Left colon (tissue), 2 donors: ENCODE measurements at regions not wholly inside any gene's neighbourhood (a gene's known extent, or its start where the extent isn't known, plus 50 kb on each side); places are given as distances from the start of the nearest gene placed in this dataset.
"Not testable (repeated sequence)": the region's sequence is repeated elsewhere in the genome, so short reads cannot be mapped to it uniquely, and the experiment has no call there.

Experiments
- ATAC-seq: fragments of 200-7000 bp; cut with Tn5 transposase; one replicate; pipeline ENCODE4 v1.9.1; 2020; ENCODE audit warnings: mild to moderate bottlenecking, moderate library complexity
- DNase-seq, 2 donors: peaks; one replicate each; pipeline ENCODE4 v3.0.0-alpha.2; 2020
- intact Hi-C, 2 donors: fragments of 100-400 bp; cut with DNase I in 1 of 2; cut with micrococcal nuclease in 1 of 2; formaldehyde crosslinking; loops; one replicate each; pipeline versions ENCODE4 v1.11.2 to v1.14.0; 2022; cut with DNase I, micrococcal nuclease
- donor health status: DM: no; HTN: no; CAD: no.
- donor health status: DM: yes; HTN: yes; CAD: no.

DNA sequence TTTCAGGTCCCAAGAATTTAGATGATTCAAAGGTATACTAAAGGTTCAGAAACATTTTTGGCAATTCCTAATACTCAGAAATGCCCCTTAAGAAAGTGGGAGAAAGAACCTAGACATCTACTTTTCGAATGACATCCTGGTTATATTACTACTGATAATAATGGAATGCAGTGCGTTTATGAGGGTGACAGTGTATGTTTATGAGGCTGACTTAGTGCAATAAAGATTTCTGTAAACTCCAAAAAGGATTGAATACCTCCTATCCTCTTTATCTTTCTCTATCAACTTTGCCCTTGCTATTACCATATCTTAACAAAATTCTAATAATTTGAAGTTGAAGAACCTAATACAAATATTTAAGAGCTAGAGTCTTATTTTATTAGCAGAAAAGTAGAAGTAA lies 348.9 kb upstream of the EPHA6 start:
- no peak for DNase-seq
- intact Hi-C loops = no loop called here

DNA sequence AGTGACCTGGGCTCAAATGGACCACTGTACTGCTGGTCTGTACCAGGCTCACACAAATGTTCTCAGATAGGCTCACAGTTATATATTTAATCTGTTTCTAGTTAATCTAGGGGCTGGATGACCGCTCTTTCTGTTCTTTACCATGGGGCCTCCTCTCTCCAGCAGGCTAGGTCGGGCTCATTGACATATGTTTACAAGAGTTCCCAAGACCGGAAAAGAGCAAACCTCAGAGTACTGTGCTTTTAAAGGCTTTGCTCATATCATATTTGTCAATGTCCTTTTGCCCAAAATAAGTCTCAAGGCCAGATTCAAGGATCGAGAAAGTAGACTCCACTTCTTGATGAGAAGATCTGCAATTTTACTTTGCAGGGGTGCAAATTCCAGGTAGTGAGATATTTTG lies 348.0 kb upstream of the EPHA6 start:
- no peak for DNase-seq

More for the DNA sequence above, 348.9 kb upstream of the EPHA6 start:
- no peak for ATAC-seq

DNA sequence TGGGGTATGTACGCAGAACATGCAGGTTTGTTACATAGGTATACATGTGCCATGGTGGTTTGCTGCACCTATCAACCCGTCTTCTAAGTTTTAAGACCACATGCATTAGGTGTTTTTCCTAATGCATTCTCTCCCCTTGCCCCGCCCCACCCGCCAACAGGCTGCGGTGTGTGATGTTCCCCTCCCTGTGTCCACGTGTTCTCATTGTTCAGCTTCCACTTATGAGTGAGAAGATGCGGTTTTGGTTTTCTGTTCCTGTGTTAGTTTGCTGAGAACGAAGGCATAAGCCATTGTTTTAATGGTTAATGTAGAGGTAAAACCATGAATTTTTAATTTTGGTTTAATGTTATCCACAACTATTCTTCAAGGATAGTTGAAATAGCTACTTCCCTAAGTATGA lies 346.8 kb upstream of the EPHA6 start:
- no peak for ATAC-seq
- DNase-seq = no peak
- intact Hi-C loops = no loop called here

More for the DNA sequence above, 348.0 kb upstream of the EPHA6 start:
- intact Hi-C loops = no loop called here
- no peak for ATAC-seq

DNA sequence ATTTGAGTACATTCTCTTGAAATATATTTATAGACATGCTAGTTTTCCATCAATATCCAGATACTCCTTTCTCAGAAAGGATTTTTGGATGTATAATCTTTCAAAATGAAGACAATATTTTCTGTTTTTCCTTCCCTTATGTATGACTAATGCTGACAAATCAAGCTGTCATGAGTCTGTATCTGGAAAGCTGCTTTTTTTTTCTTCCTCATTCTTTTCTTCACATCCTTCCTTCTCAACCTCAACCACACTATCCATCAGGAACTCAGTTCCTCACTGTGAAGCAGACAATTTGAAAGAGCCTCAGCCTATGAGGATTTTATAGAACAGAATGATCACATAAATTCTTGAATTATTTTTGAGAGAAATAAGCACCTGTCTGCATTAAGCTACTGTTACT lies 335.9 kb upstream of the EPHA6 start:
- ATAC-seq = no peak
- intact Hi-C loops = no loop called here
- DNase-seq = no peak

DNA sequence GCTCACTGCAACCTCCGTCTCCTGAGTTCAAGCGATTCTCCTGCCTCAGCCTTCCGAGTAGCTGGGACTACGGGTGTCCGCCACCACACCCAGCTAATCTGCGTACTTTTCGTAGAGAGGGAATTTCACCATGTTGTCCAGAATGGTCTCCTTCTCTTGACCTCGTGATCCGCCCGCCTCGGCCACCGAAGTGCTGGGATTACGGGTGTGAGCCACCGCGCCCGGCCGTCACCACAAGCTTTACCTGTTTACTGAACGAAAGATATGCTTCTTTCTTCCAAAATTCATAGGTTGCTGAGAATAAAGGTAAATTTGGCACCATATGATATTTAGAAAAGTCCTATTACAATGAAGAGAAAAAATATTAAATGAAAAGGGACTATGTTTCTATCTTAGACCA lies 333.5 kb upstream of the EPHA6 start:
- ATAC-seq (no peak), DNase-seq (no peak)
- intact Hi-C loops = no loop called here

DNA sequence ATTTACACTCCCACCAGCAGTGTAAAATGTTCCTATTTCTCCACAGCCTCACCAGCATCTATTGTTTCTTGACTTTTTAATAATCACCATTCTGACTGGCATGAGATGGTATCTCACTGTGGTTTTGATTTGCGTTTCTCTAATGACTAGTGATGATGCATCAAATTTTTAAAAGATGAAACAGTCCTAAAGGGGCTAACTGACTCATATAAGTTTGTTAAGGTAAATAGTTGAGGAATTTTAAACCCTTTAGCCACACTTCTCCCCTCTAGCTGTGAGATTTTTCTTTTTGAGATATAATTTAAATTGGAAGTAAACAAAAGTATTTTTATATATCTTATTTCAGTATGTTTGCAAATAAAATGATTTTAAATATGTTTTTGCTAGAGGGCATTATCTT lies 331.2 kb upstream of the EPHA6 start:
- ATAC-seq, DNase-seq, intact Hi-C loops: not testable (repeated sequence)

DNA sequence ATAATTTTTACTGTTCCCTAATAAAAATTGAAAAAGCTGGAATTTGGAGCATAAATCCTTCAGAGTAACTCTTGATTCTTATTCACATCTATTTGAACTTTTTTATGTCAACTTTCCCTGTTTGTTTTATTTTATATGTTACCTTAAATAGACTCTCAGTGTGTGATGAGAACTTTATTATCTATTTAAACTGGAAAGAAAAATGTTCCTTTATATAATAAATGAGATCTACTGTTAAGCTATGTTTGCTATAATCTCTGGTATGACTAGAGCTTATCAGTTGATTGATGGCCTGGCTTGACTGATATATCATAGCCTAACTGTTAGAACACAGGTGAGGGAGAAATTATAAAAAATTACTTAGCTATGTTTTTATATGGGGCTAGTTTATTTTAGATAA lies 330.6 kb upstream of the EPHA6 start:
- DNase-seq (no peak), ATAC-seq (no peak)
- intact Hi-C loops = no loop called here

DNA sequence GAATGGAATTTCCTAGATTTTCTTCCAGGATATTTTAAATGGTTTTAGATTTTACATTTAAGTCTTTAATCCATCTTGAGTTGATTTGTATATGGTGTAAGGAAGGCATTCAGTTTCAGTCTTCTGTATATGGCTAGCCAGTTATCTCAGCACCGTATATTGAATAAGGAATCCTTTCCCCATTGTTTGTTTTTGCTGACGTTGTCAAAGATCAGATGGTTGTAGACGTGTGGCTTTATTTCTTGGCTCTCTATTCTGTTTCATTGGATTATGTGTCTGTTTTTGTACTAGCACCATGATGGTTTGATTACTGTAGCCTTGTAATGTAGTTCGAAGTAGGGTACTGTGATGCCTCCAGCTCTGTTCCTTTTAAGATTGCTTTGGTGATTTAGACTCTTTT lies 325.7 kb upstream of the EPHA6 start:
- DNase-seq = no peak
- no peak for ATAC-seq
- intact Hi-C loops = no loop called here

DNA sequence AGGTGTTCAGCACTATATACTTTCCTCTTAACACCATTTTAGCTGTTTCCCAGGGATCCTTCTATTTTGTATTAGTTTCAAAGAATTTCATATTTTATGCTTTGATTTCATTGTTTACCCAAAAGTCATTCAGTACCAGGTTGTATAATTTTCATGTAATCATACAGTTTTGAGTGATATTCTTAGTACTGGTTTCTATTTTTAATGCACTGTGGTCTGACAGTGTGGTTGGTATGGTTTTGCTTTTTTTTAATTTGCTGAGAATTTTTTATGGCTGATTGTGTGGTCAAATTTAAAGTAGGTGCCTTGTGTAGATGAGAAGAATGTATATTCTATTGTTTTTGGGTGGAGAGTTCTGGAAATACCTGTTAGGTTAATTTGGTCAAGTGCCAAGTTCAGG lies 323.4 kb upstream of the EPHA6 start:
- ATAC-seq (no peak), DNase-seq (no peak)
- intact Hi-C loops = no loop called here

DNA sequence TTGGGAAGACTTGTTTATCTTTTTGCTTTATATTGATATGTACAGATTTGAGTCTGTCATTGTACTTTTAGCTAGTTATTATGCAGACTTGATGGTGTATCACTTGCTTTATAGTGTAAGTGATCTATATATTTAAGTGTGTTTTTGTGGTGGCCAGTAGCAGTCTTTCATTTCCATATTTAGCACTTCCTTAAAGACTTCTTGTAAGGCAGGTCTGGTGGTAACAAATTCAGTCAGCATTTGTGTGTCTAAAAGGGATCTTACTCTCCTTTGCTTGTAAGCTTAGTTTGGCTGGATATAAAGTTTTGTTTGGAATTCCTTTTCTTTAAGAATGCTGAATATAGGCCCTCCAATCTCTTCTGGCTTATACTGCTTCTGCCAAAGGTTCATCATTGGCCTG lies 322.5 kb upstream of the EPHA6 start:
- DNase-seq = no peak
- intact Hi-C loops = no loop called here
- ATAC-seq = no peak

DNA sequence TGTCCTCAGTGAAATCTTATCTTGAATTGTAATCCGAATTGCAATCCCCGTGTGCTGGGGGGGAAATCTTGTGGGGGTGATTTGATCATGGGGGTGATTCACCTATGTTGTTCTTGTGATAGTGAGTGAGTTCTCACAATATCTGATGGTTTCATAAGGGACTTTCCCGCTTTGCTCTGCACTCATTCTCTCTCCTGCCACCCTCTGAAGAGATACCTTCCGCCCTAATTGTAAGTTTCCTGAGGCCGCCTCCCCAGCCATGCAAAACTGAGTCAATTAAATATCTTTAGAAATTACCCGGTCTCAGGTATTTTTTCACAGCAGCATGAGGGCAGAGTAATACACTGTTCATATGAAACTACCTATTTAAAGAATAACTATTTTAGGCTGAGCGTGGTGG lies 304.1 kb upstream of the EPHA6 start:
- DNase-seq = no peak
- no peak for ATAC-seq
- intact Hi-C loops = no loop called here

DNA sequence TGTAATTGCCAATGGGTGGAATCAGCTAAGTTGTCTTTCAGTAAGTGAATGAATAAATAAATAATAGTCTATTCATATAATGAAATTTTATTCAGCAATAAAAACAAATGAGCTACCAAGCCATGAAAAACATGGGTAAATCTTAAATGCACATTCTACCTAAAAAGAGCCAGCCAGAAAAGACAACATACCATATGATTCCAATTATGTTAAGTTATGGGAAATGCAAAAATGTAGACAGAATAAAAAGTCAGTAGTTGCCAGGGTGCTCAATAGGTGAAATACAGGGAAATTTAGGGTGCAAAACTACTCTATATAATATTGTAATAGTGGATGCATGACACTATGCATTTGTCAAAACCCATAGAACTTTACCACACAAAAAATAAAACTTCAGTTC lies 277.2 kb upstream of the EPHA6 start:
- intact Hi-C loops = no loop called here
- DNase-seq (no peak), ATAC-seq (no peak)

DNA sequence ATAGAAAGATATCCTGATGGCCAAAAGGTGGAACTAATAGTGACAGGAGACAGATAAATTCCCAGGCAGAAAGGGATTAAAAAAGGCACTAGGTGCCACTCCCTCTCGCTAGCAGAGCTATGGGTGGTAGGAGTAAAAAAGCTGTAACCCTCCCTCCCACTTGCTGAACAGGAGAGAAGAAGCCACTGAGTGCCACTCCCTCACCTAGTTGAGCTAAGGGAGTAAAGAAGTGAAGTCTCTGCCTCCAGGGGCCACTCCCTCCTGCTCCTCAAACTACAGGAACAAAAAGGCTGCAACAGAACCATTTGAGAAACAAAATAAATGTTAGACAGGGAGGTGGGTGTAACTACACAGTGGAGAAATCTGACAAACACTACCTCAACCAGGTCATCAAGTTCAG lies 276.2 kb upstream of the EPHA6 start:
- ATAC-seq (no peak), DNase-seq (no peak)
- intact Hi-C loops = no loop called here

DNA sequence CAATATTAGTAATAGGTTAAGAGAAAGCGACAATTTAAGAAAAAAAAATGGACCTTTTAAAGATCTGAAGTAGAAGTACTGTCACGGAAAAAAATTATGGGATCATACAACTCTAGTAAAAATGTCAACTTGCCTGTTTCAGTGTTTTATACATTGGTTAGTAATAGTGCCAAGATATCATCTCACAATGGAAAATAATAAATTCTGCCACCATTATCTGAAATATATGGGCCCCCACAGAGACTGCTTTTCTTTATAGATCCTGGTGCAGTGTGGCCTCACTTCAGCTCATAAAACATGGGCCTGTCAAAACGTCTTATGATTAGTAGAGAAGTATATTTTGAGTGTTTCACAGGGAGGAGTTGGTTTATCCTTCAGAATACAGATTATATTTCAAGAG lies 266.3 kb upstream of the EPHA6 start:
- DNase-seq = no peak
- intact Hi-C loops = no loop called here
- ATAC-seq = no peak

DNA sequence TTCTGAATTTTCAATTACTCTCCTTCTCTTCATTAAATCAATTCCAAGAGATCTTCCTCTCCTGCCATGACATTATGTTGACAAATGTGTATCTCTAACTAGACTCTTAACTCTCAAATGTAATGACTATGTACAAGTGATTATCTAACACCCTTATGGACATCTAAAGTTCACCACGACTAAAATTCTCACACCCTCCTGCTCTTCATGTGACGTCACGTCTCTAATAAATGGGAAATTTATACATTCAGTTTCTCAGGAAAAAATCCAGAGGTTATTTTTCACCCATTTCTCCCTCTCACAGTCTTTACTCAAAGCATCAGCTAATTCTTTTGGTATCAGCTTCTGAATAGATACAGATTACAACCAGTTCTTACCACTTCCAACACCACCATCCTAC lies 237.5 kb upstream of the EPHA6 start:
- no peak for ATAC-seq
- intact Hi-C loops = no loop called here
- no peak for DNase-seq

DNA sequence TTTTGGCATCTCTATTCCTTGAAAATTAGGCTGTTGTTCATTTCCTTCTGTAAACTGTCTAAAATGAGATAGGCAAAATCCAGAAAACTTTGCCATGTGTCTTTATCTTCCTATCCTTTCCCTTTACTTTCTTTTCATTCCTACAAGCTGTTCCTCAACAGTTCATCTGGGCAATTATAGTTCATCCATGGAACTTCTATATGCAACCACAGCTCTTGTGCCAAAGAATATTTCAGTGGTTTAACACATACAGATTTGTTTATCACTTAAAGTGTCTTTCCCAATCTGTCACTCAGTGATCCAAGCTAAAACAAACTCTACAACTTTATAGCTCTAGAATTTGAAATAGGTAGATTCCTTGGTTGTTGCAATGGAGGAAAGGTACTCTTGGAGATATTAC lies 230.3 kb upstream of the EPHA6 start:
- intact Hi-C loops = no loop called here
- no peak for DNase-seq
- ATAC-seq = no peak

DNA sequence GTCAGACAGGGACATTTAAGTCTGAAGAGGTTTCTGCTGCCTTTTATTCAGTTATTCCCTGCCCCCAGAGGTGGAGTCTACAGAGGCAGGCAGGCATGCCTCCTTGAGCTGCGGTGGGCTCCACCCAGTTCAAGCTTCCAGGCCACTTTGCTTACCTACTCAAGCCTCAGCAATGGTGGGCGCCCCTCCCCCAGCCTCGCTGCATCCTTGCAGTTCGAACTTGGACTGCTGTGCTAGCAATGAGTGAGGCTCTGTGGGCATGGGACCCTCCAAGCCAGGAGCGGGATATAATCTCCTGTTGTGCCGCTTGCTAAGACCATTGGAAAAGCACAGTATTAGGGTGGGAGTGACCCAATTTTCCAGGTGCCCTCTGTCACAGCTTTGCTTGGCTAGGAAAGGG lies 207.5 kb upstream of the EPHA6 start:
- DNase-seq, intact Hi-C loops, ATAC-seq: not testable (repeated sequence)

DNA sequence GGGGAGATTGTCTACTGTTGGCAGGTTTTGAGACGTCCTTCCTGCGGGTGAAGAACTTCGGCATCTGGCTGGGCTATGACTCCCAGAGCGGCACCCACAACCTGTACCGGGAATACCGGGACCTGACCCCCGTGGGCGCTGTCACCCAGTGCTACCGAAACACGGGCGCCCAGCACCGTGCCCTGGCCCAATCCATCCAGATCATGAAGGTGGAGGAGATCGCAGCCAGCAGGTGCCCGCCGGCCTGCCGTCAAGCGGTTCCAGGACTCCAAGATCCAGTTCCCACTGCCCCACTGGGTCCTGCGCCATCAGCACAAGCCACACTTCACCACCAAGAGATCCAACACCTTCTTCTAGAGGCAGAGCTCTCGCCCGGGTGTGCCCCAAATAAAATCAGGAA lies 194.9 kb upstream of the EPHA6 start:
- no peak for DNase-seq
- intact Hi-C loops = loop anchor here in 1 of 2 donors (10.0 kb wide), 1 partner anchor 105 kb away; no protein-coding TSS in a partner anchor
- ATAC-seq = no peak

DNA sequence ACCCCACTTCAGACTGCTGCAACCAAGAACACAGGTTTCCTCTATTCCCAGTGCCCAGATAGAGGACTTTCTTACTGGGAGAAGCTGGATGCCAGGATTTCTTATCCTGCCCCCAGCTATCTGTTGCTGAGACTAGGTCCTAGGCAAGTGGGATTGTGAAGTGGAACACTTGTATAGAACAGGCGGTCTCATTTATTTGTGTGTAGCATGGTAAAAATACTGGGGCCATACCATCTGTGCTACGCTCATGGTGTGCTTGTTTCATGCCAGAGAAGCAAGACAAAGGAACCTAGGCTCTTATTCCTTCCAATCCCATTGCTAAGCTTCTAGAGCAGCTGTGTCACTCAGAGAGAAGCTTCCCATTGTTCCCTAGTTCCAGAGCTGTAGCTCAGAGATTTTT lies 191.5 kb upstream of the EPHA6 start:
- intact Hi-C loops = no loop called here
- ATAC-seq (no peak), DNase-seq (no peak)

DNA sequence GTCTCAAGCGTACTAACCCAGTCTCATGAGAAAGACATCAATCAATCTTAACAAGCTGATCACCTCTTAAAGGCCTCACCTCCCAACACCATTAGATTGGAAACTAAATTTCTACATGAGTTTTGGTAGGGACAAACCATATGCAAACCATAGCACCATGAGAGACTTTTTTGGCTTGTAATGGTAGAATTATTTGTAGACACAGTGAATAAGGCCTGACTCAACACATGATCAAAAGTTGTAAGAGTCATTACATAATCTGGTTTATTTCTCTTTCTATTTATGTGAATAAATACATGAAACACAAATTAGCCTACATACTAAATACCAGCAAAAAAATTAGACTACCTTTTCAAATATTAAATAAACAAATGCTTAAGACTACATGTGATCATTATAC lies 183.3 kb upstream of the EPHA6 start:
- intact Hi-C loops = no loop called here
- DNase-seq = no peak
- ATAC-seq = no peak

DNA sequence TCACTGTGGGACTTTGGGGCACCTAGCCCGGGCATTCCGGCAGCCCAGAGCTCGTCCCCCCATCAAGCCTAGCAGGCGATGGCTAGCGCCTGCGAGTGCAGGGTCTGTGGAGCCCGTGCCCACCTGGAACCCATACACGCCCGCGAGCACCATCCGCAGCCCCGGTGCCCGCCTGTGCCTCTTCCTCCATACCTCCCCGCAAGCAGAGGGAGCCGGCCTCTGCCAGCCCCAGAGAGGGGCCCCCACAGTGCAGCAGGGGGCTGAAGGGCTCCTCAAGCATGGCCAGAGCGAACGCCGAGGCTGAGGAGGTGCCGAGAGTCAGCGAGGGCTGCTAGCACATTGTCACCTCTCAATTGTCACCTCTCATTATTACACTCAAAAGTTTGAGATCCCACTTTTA lies 167.8 kb upstream of the EPHA6 start:
- intact Hi-C loops = no loop called here
- ATAC-seq = no peak

DNA sequence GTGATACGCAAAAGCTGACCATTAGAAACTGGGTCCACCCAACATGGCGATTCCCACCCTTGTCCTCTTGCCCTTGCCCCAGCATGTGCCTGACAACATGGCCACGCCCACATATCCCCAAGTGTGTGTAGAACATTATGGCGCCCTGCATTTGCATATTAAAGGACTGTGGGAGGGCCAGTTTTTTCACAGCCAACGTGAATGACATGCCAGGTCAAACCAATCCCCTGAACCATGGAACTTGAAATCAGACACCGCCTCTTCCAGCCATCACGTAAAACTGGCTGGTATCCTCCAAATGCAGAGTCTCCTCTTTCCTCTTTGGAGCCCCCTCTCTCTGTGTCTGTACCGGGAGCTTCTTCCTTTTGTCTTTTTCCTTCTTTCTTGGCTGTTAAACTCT lies 156.7 kb upstream of the EPHA6 start:
- intact Hi-C loops = no loop called here
- no peak for DNase-seq
- ATAC-seq = no peak

More for the DNA sequence above, 167.8 kb upstream of the EPHA6 start:
- no peak for DNase-seq
